ENCODE measurements at regions not wholly inside any gene's neighbourhood (a gene's known extent, or its start where the extent isn't known, plus 50 kb on each side); places are given as distances from the start of the nearest gene placed in this dataset.

- Histone ChIP-seq H3K36me3 (ENCODE audit: control insufficient read depth in 2 of 4, insufficient read depth in 4 of 4, low read length in 3 of 4) (no peaks in the 10 kb centered on the region), H2AFZ (ENCODE audit: low read length) (no peak overlapping the region), H3K79me2 (ENCODE audit: control insufficient read depth in 1 of 2, insufficient read depth in 2 of 2, low read length in 2 of 2) (no peaks in the 10 kb centered on the region), H3K56ac (replicated peaks; ENCODE audit: insufficient read length, low read depth, low read length) (no peak overlapping the region), H4K5ac (ENCODE audit: insufficient read length, low read depth, low read length) (no peak overlapping the region), H3K27me3 (replicated peaks in 1 of 4; ENCODE audit: control insufficient read depth in 3 of 4, extremely low read depth in 1 of 4, insufficient read depth in 3 of 4, low read length in 3 of 4) (peaks cover 0 to 6% (median 2%) of the 10 kb centered on the region in 4 experiments; a peak in 4 of 7 replicates), H3K9ac (replicated peaks in 1 of 4; ENCODE audit: extremely low read depth in 1 of 4, low read depth in 3 of 4, low read length in 3 of 4) (no peak overlapping the region), H4K20me1 (replicated peaks in 1 of 2; ENCODE audit: control insufficient read depth in 1 of 2, insufficient read depth in 2 of 2, low read length in 2 of 2) (peaks cover 0 to 1% of the 10 kb centered on the region in 2 experiments), H3K9me3 (ENCODE audit: insufficient read depth in 2 of 2, low read depth in 1 of 2, low read length in 1 of 2) (no peaks in the 10 kb centered on the region), H2BK5ac (ENCODE audit: low read depth, low read length) (peak overlapping the region; percentile 49; the same call in 1 of the 2 replicates), H4K8ac (ENCODE audit: extremely low read depth, insufficient read depth, low read length) (no peak overlapping the region), H2BK20ac (ENCODE audit: low read length) (no peak overlapping the region), H3K23ac (ENCODE audit: insufficient read length) (no peak overlapping the region), H4K91ac (replicated peaks; ENCODE audit: insufficient read length, low read length) (no peak overlapping the region), H3K79me1 (ENCODE audit: low read depth, low read length) (no peaks in the 10 kb centered on the region), H3K23me2 (ENCODE audit: low read depth, low read length) (no peaks in the 10 kb centered on the region; the same call in 1 of the 2 replicates), H3K4me2 (ENCODE audit: insufficient read depth in 1 of 2, low read depth in 2 of 2, low read length in 2 of 2) (no peak overlapping the region), H2BK120ac (replicated peaks; ENCODE audit: low read depth, low read length) (no peak overlapping the region), H3K4me1 (replicated peaks in 1 of 4; ENCODE audit: control insufficient read depth in 3 of 4, insufficient read depth in 4 of 4, low read length in 3 of 4) (no peaks in the 10 kb centered on the region; a peak in 1 of 7 replicates), H3K18ac (ENCODE audit: extremely low read depth, low read length) (no peak overlapping the region), H3K4ac (replicated peaks; ENCODE audit: insufficient read length, low read depth, low read length) (no peak overlapping the region), H2BK12ac (ENCODE audit: low read depth, low read length) (peak overlapping the region; percentile 80; the same call in 1 of the 2 replicates), H3K27ac (ENCODE audit: low read depth, low read length) (no peak overlapping the region), H3K14ac (ENCODE audit: insufficient read length) (no peak overlapping the region), H2BK15ac (ENCODE audit: low read length) (no peak overlapping the region), H2AK5ac (ENCODE audit: low read depth, low read length) (no peak overlapping the region), H3K4me3 (ENCODE audit: extremely low read depth in 1 of 4, insufficient read depth in 2 of 4, low read depth in 3 of 4, low read length in 4 of 4) (no peak overlapping the region)
- DNase-seq (ENCODE audit: low read depth in 1 of 2, low spot score in 2 of 2) (no peak), FAIRE-seq (no peak)
- POLR2A ChIA-PET (ENCODE audit: partially characterized antibody): no interaction called here
- 89% methylated on average over 15 of the region's 15 CpGs; no CpG with 5 or more reads in 1 of the 2 experiments for WGBS, 2 experiments (ENCODE audit: extremely low coverage in 1 of 2, insufficient coverage in 1 of 2, insufficient read length in 1 of 2, insufficient replicate concordance in 2 of 2, low coverage in 1 of 2, low lambda C conversion rate in 2 of 2, missing lambda C conversion rate in 1 of 2)
- CTCF ChIA-PET (ENCODE audit: partially characterized antibody): no interaction called here
- TF ChIP-seq CTBP2 (IDR thresholded peaks at IDR 0.05; ENCODE audit: borderline replicate concordance, insufficient read depth, insufficient read length, low read length) (no peak), POLR2AphosphoS5 (IDR thresholded peaks at IDR 0.05; ENCODE audit: low read depth, low read length) (no peak)
Measured at GRCh38 chr22:23513133-23513532, 67.0 kb downstream of the IGLL1 start.

Data from H1 (cell line).